Stomach (tissue), 8 donors: ENCODE measurements at regions not wholly inside any gene's neighbourhood (a gene's known extent, or its start where the extent isn't known, plus 50 kb on each side); places are given as distances from the start of the nearest gene placed in this dataset.

ENCODE experiments used
- DNase-seq, 2 donors: peaks; one replicate each; pipeline versions ENCODE4 v3.0.0 to v3.0.0-alpha.2; 2013 to 2019
- H3K27ac ChIP-seq, 5 donors: fragments of 200-600 bp in 4 of 5; sonication (generic) in 4 of 5; one replicate each; pipeline ENCODE4 v1.5.1; 2013 to 2019; ENCODE audit warnings: mild to moderate bottlenecking in 1 of 5, moderate library complexity in 1 of 5
- H3K27me3 ChIP-seq, 3 donors: fragments of 200-600 bp; sonication (generic); one replicate each; pipeline ENCODE4 v1.5.1; 2017 to 2019; ENCODE audit warnings: mixed run types in 1 of 3
- H3K36me3 ChIP-seq, 4 donors: fragments of 200-600 bp; sonication (generic); 1 replicate in 3 of 4; 2 replicates in 1 of 4; pipeline ENCODE4 v1.5.1; 2016 to 2019
- H3K4me1 ChIP-seq, 4 donors: fragments of 200-600 bp; sonication (generic); one replicate each; pipeline ENCODE4 v1.5.1; 2016 to 2019
- H3K4me3 ChIP-seq, 4 donors: fragments of 200-600 bp; sonication (generic) in 3 of 4; one replicate each; pipeline ENCODE4 v1.5.1; 2016 to 2019; ENCODE audit warnings: mild to moderate bottlenecking in 1 of 4
- H3K9me3 ChIP-seq, 4 donors: fragments of 200-600 bp; sonication (generic); one replicate each; pipeline ENCODE4 v1.5.1; 2016 to 2019
- EP300 ChIP-seq: sonication (generic); formaldehyde crosslinking; IDR thresholded peaks from one replicate; pipeline ENCODE4 v1.6.1; 2017; ENCODE audit warnings: antibody characterized with exemption
- POLR2A ChIP-seq, 4 donors: fragments of 450-650 bp; IDR thresholded peaks; one replicate each; pipeline ENCODE4 v1.6.1; 2016; ENCODE audit warnings: antibody characterized with exemption in 4 of 4, control low read depth in 2 of 4, mild to moderate bottlenecking in 1 of 4, moderate library complexity in 1 of 4
- POLR2AphosphoS5 ChIP-seq, 3 donors: sonication (generic); formaldehyde crosslinking; IDR thresholded peaks; one replicate each; pipeline ENCODE4 v1.6.1; 2016; ENCODE audit warnings: antibody characterized with exemption in 3 of 3
- WGBS, 5 donors: extraction: QIAGEN DNeasy Blood & Tissue Kit in 3 of 5; methylation state at CpG; one replicate each; pipeline versions ENCODE4 v1.1.5 to v1.1.7; 2013 to 2018; 5-methylcytosine and 5-hydroxymethylcytosine counted together
- intact Hi-C: fragments of 100-400 bp; cut with DNase I; formaldehyde crosslinking; loops from one replicate; pipeline ENCODE4 v1.15.1; 2023; ENCODE audit warnings: low total_unique reads
- TF ChIP-seq, protein P1 (sequence below), 7 experiments: fragments of 450-650 bp in 4 of 7; fragments of 200-600 bp in 3 of 7; sonication (generic) in 3 of 7; IDR thresholded peaks; one replicate each; pipeline ENCODE4 v1.5.1; 2016 to 2019; ENCODE audit warnings: antibody characterized with exemption in 7 of 7, control low read depth in 2 of 7, mild to moderate bottlenecking in 1 of 7
- donor health status: healthy with polysubstance abuse.
- donor health status: Bipolar disorder and iron deficiency.
- donor health status: healthy.

DNA sequence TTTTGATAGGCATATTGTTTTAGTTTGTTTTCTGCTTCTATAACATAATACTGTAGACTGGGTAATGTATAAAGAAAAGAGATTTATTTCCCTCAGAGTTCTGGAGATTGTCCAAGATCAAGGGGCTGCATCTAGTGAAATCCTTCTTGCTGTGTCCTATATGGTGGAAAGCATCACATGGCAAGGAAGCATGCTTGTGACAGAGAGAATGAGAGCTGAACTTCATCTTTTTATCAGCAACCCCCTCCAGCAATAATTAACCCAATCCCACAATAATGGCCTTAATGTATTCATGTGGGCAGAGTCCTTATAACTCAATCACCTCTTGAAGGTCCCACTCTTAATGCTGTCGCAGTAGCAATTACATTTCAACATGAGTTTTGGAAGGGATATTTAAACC, 141.4 kb downstream of the CENPW start:
- Histone ChIP-seq H3K27me3 (no peaks in the 10 kb centered on the region), H3K27ac (no peak overlapping the region), H3K9me3 (no peaks in the 10 kb centered on the region), H3K36me3 (no peaks in the 10 kb centered on the region), H3K4me1 (no peaks in the 10 kb centered on the region), H3K4me3 (no peak overlapping the region)
- 89 to 97% (median 92%) methylated on average over 1 of the region's 1 CpG for WGBS, 5 donors
- DNase-seq, result no peak
- no peak for TF ChIP-seq POLR2AphosphoS5 (IDR thresholded peaks at IDR 0.05)
- no peak for TF ChIP-seq EP300
- TF ChIP-seq, protein P1, sequence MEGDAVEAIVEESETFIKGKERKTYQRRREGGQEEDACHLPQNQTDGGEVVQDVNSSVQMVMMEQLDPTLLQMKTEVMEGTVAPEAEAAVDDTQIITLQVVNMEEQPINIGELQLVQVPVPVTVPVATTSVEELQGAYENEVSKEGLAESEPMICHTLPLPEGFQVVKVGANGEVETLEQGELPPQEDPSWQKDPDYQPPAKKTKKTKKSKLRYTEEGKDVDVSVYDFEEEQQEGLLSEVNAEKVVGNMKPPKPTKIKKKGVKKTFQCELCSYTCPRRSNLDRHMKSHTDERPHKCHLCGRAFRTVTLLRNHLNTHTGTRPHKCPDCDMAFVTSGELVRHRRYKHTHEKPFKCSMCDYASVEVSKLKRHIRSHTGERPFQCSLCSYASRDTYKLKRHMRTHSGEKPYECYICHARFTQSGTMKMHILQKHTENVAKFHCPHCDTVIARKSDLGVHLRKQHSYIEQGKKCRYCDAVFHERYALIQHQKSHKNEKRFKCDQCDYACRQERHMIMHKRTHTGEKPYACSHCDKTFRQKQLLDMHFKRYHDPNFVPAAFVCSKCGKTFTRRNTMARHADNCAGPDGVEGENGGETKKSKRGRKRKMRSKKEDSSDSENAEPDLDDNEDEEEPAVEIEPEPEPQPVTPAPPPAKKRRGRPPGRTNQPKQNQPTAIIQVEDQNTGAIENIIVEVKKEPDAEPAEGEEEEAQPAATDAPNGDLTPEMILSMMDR (IDR thresholded peaks at IDR 0.05), result no peak
- no peak for TF ChIP-seq POLR2A (IDR thresholded peaks at IDR 0.05)
- intact Hi-C loops, result no loop called here

DNA sequence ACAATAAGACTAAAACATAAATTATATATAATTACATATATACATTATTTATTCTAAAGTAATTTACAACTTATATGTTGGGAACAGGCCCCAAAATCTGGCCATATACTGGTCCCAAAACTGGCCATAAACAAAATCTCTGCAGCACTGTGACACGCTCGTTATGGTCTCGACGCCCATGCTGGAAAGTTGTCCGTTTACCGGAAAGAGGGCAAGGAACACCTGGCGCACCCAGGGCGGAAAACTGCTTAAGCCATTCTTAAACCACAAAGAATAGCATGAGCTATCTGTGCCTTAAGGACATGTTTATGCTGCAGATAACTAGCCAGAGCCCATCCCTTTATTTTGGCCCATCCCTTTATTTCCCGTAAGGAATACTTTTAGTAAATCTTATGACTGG, 164.9 kb downstream of the CENPW start:
- H3K4me1 ChIP-seq, result no peaks in the 10 kb centered on the region
- no peak overlapping the region for H3K4me3 ChIP-seq
- intact Hi-C loops, result no loop called here
- WGBS, 5 donors, result 93 to 98% (median 97%) methylated on average over 9 of the region's 9 CpGs
- H3K27ac ChIP-seq, result no peak overlapping the region
- H3K36me3 ChIP-seq, result no peaks in the 10 kb centered on the region
- TF ChIP-seq EP300 (no peak), POLR2AphosphoS5 (IDR thresholded peaks at IDR 0.05) (no peak), POLR2A (IDR thresholded peaks at IDR 0.05) (no peak)
- TF ChIP-seq, protein P1 (IDR thresholded peaks at IDR 0.05), result no peak
- no peaks in the 10 kb centered on the region for H3K27me3 ChIP-seq
- no peak for DNase-seq
- H3K9me3 ChIP-seq, result no peaks in the 10 kb centered on the region

DNA sequence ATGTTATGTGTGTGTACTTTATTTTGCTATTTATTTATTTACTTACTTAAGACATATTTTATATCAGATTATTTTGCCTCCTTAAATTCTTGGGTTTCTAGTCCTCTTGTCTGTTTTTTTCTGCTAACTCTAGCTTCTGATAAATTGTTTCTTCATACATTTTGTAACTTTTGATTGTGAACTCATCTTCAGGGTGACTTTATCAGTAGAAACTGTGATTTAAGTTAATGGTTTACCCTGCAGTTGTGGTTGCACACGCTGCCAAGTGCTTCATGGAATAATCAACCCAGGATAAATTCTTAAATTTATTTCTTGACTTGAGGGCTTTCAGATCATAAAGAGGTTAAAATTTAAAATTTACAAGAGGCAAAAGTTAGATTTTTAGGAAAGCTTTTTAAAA, 173.3 kb downstream of the CENPW start:
- Histone ChIP-seq H3K27me3 (no peaks in the 10 kb centered on the region), H3K27ac (no peak overlapping the region), H3K9me3 (peaks cover 0 to 12% (median 0%) of the 10 kb centered on the region in 4 donors), H3K4me3 (no peak overlapping the region), H3K4me1 (no peaks in the 10 kb centered on the region), H3K36me3 (no peaks in the 10 kb centered on the region)
- TF ChIP-seq POLR2A (IDR thresholded peaks at IDR 0.05), result no peak
- TF ChIP-seq POLR2AphosphoS5 (IDR thresholded peaks at IDR 0.05), result no peak
- no peak for TF ChIP-seq EP300
- TF ChIP-seq, protein P1 (IDR thresholded peaks at IDR 0.05), result no peak
- DNase-seq, result no peak
- intact Hi-C loops, result no loop called here
- 28 to 50% (median 43%) methylated on average over 1 of the region's 1 CpG for WGBS, 5 donors

DNA sequence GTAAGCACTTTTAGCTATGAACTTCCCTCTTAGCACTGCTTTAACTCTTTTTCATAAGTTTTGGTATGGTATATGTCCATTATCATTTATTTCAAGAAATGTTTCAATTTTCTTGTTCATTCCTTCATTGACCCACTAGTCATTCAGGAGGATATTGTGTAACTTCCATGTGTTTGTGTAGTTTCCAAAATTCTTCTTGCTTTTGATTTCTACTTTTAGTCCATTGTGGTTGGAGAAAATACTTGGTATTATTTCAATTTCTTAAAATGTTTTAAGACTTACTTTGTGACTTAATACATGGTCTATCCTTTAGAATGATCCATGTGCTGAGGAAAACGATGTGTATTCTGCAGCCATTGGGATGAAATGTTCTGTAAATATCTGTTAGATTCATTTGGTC, 176.5 kb downstream of the CENPW start:
- intact Hi-C loops, result no loop called here
- Histone ChIP-seq H3K36me3 (no peaks in the 10 kb centered on the region), H3K4me1 (no peaks in the 10 kb centered on the region), H3K27ac (no peak overlapping the region), H3K4me3 (no peak overlapping the region), H3K27me3 (no peaks in the 10 kb centered on the region), H3K9me3 (no peaks in the 10 kb centered on the region)
- DNase-seq, result no peak
- TF ChIP-seq, protein P1 (IDR thresholded peaks at IDR 0.05), result no peak
- TF ChIP-seq EP300 (no peak), POLR2A (IDR thresholded peaks at IDR 0.05) (no peak), POLR2AphosphoS5 (IDR thresholded peaks at IDR 0.05) (no peak)
- WGBS, 5 donors, result 70 to 89% (median 78%) methylated on average over 1 of the region's 1 CpG
